ENCODE measurements at regions not wholly inside any gene's neighbourhood (a gene's known extent, or its start where the extent isn't known, plus 50 kb on each side); places are given as distances from the start of the nearest gene placed in this dataset.

DNA sequence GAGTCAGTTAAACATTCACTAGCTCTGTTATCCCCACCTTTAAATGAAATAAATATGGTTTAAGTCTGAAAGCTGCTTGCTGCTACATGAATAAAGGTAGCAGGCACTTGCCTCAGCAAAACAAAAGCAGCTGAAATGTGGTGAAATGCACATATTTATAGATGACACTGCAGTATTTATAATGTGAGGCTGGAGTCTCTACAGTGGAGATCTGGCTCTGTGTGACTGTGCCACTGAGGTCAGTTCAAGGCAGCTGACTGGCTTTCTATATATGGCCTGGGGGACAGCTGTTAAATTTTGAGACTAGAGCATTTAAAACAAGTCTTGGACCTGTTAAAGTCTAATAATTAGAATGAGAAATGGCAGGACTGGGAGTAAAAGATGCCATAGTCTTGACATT, 859.6 kb upstream of the SEMA6A start:
- no peak for TF ChIP-seq EZH2 (IDR thresholded peaks at IDR 0.05; ENCODE audit: borderline replicate concordance, low read length)
- TF ChIP-seq, protein P1, sequence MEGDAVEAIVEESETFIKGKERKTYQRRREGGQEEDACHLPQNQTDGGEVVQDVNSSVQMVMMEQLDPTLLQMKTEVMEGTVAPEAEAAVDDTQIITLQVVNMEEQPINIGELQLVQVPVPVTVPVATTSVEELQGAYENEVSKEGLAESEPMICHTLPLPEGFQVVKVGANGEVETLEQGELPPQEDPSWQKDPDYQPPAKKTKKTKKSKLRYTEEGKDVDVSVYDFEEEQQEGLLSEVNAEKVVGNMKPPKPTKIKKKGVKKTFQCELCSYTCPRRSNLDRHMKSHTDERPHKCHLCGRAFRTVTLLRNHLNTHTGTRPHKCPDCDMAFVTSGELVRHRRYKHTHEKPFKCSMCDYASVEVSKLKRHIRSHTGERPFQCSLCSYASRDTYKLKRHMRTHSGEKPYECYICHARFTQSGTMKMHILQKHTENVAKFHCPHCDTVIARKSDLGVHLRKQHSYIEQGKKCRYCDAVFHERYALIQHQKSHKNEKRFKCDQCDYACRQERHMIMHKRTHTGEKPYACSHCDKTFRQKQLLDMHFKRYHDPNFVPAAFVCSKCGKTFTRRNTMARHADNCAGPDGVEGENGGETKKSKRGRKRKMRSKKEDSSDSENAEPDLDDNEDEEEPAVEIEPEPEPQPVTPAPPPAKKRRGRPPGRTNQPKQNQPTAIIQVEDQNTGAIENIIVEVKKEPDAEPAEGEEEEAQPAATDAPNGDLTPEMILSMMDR (conservative IDR thresholded peaks at IDR 0.05 in 1 of 2, IDR thresholded peaks at IDR 0.05 in 1 of 2; ENCODE audit: extremely low read depth in 1 of 2, insufficient read depth in 1 of 2, low read depth in 1 of 2, low read length in 2 of 2) = no peak

All from mammary epithelial cell (primary cell).